ENCODE measurements at regions not wholly inside any gene's neighbourhood (a gene's known extent, or its start where the extent isn't known, plus 50 kb on each side); places are given as distances from the start of the nearest gene placed in this dataset.
"Not testable (repeated sequence)": the region's sequence is repeated elsewhere in the genome, so short reads cannot be mapped to it uniquely, and the experiment has no call there.

- Histone ChIP-seq H3K9me3 (no peaks in the 10 kb centered on the region), H3K27me3 (no peaks in the 10 kb centered on the region), H3K27ac (no peak overlapping the region), H3K4me1 (no peaks in the 10 kb centered on the region), H3K4me3 (no peak overlapping the region), H3K36me3 (no peaks in the 10 kb centered on the region)
- 52% methylated on average over 4 of the region's 4 CpGs for WGBS (ENCODE audit: insufficient coverage, low coverage, low lambda C conversion rate, missing lambda C conversion rate)
- TF ChIP-seq POLR2A (IDR thresholded peaks at IDR 0.05) (no peak), CTCF (IDR thresholded peaks at IDR 0.05) (no peak)
- DNase-seq (no peak), ATAC-seq (no peak)
- intact Hi-C loops (cut with DNase I), result no loop called here
Measured at GRCh38 chr5:9817819-9818218, 187.7 kb upstream of the TAS2R1 start.

GRCh38 chr5:9815051-9815450 lies 184.9 kb upstream of the TAS2R1 start:
- H3K4me1 ChIP-seq, result no peaks in the 10 kb centered on the region
- TF ChIP-seq CTCF (IDR thresholded peaks at IDR 0.05) (no peak), POLR2A (IDR thresholded peaks at IDR 0.05) (no peak)
- H3K9me3 ChIP-seq, result no peaks in the 10 kb centered on the region
- no peak for ATAC-seq
- no peak overlapping the region for H3K4me3 ChIP-seq
- intact Hi-C loops (cut with DNase I), result no loop called here
- H3K27ac ChIP-seq, result no peak overlapping the region
- H3K27me3 ChIP-seq, result no peaks in the 10 kb centered on the region
- 38% methylated on average over 1 of the region's 1 CpG for WGBS (ENCODE audit: insufficient coverage, low coverage, low lambda C conversion rate, missing lambda C conversion rate)
- DNase-seq, result no peak
- H3K36me3 ChIP-seq, result no peaks in the 10 kb centered on the region

GRCh38 chr5:9813305-9813704 lies 183.2 kb upstream of the TAS2R1 start:
- intact Hi-C loops (cut with DNase I), result no loop called here
- Histone ChIP-seq H3K9me3 (no peaks in the 10 kb centered on the region), H3K4me1 (no peaks in the 10 kb centered on the region), H3K27ac (no peak overlapping the region), H3K27me3 (no peaks in the 10 kb centered on the region), H3K4me3 (no peak overlapping the region), H3K36me3 (no peaks in the 10 kb centered on the region)
- ATAC-seq (no peak), DNase-seq (no peak)
- TF ChIP-seq POLR2A (IDR thresholded peaks at IDR 0.05) (no peak), CTCF (IDR thresholded peaks at IDR 0.05) (no peak)
- WGBS (ENCODE audit: insufficient coverage, low coverage, low lambda C conversion rate, missing lambda C conversion rate), result 0% methylated on average over 1 of the region's 1 CpG

GRCh38 chr5:9807366-9807765 lies 177.2 kb upstream of the TAS2R1 start:
- H3K27ac ChIP-seq; H3K4me3 ChIP-seq; DNase-seq; ATAC-seq; H3K9me3 ChIP-seq; H3K36me3 ChIP-seq; intact Hi-C loops (cut with DNase I); H3K27me3 ChIP-seq; H3K4me1 ChIP-seq: not testable (repeated sequence)
- WGBS (ENCODE audit: insufficient coverage, low coverage, low lambda C conversion rate, missing lambda C conversion rate), result 77% methylated on average over 1 of the region's 1 CpG

GRCh38 chr5:9801908-9802307 lies 171.8 kb upstream of the TAS2R1 start:
- intact Hi-C loops (cut with DNase I), result no loop called here
- H3K4me3 ChIP-seq, result no peak overlapping the region
- no peaks in the 10 kb centered on the region for H3K36me3 ChIP-seq
- H3K27me3 ChIP-seq, result no peaks in the 10 kb centered on the region
- H3K27ac ChIP-seq, result no peak overlapping the region
- no peaks in the 10 kb centered on the region for H3K4me1 ChIP-seq
- 46% methylated on average over 1 of the region's 2 CpGs for WGBS (ENCODE audit: insufficient coverage, low coverage, low lambda C conversion rate, missing lambda C conversion rate)
- TF ChIP-seq POLR2A (IDR thresholded peaks at IDR 0.05), result no peak
- TF ChIP-seq CTCF (IDR thresholded peaks at IDR 0.05), result no peak
- no peaks in the 10 kb centered on the region for H3K9me3 ChIP-seq
- no peak for DNase-seq
- ATAC-seq, result no peak

Measured in right lobe of liver (tissue), 6 donors.